ENCODE measurements at regions not wholly inside any gene's neighbourhood (a gene's known extent, or its start where the extent isn't known, plus 50 kb on each side); places are given as distances from the start of the nearest gene placed in this dataset.

- TF ChIP-seq CTCF (IDR thresholded peaks at IDR 0.05; ENCODE audit: low read depth, low read length, poor library complexity, severe bottlenecking), result no peak
- TF ChIP-seq EZH2phosphoT487 (IDR thresholded peaks at IDR 0.05; ENCODE audit: borderline replicate concordance, low read length), result no peak
Observed at GRCh38 chr15:70436428-70436827, 326.9 kb downstream of the UACA start.

DNA sequence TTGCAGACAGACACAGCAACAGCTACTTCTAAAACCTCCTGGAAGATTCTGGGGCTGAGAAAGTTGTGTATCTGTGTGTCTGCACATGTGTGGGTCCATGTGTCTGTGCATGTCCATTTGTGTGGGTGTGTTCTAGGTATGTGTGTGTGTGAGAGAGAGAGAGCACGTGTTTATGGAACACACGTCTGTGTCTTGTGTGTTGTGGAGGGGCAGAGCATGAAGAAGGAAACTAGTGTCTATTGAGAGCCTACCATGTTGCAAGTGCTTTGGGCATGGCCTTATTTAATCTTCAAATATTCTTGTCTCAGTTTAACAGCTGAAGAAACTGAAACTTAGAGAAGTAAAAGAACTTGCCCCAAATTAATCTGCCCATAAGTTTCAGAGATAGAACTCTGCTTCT, 327.5 kb downstream of the UACA start:
- peak overlapping the region; percentile 65 for H3K4me2 ChIP-seq (ENCODE audit: low read length)

More at GRCh38 chr15:70436428-70436827, 326.9 kb downstream of the UACA start:
- Histone ChIP-seq H3K79me2 (ENCODE audit: control insufficient read depth, low read length) (no peaks in the 10 kb centered on the region), H3K27me3 (ENCODE audit: control insufficient read depth, low read length) (peaks cover 20% of the 10 kb centered on the region), H3K27ac (ENCODE audit: low read depth, low read length) (peak overlapping the region; percentile 66), H3K4me2 (ENCODE audit: low read length) (peak overlapping the region; percentile 65), H3K9me2 (replicated peaks; ENCODE audit: control insufficient read depth, low read length) (no peaks in the 10 kb centered on the region), H3F3A (ENCODE audit: control insufficient read depth, insufficient read depth) (peaks cover 11% of the 10 kb centered on the region), H4K20me1 (ENCODE audit: control insufficient read depth, insufficient read depth, low read depth, low read length) (no peaks in the 10 kb centered on the region), H3K4me3 (ENCODE audit: low read length) (no peak overlapping the region), H3K9me3 (ENCODE audit: control insufficient read depth, insufficient read depth, low read length) (no peaks in the 10 kb centered on the region), H3K36me3 (ENCODE audit: control insufficient read depth, low read length) (no peaks in the 10 kb centered on the region), H3K4me1 (ENCODE audit: control insufficient read depth, low read length) (peaks cover 27% of the 10 kb centered on the region)

DNA sequence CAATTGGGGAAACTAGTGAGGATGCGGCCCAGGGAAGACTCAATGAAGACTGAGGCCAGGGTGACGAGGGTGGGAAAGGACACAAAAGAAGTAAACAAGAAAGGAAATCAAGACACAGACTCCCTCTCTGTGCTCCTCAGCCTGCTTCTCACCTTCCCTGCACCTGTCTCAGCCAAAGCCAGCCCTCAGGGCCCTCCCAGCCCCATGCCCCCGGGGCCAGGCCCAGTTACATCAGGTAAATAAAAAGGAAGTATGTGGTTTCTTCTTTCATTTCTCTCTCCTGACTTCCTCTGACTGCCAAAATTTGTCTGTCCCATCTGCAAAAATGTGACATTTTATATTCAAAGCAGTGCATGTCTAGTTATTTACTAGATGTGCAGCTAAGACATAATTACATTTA, 328.0 kb downstream of the UACA start:
- H3K4me1 ChIP-seq (ENCODE audit: control insufficient read depth, low read length), result peaks cover 27% of the 10 kb centered on the region

More for the DNA sequence above, 327.5 kb downstream of the UACA start:
- peaks cover 27% of the 10 kb centered on the region for H3K4me1 ChIP-seq (ENCODE audit: control insufficient read depth, low read length)
- TF ChIP-seq EZH2phosphoT487 (IDR thresholded peaks at IDR 0.05; ENCODE audit: borderline replicate concordance, low read length) (no peak), CTCF (IDR thresholded peaks at IDR 0.05; ENCODE audit: low read depth, low read length, poor library complexity, severe bottlenecking) (no peak)
- no peaks in the 10 kb centered on the region for H3K36me3 ChIP-seq (ENCODE audit: control insufficient read depth, low read length)
- no peaks in the 10 kb centered on the region for H3K9me2 ChIP-seq (replicated peaks; ENCODE audit: control insufficient read depth, low read length)
- H3K9me3 ChIP-seq (ENCODE audit: control insufficient read depth, insufficient read depth, low read length), result no peaks in the 10 kb centered on the region
- peaks cover 11% of the 10 kb centered on the region for H3F3A ChIP-seq (ENCODE audit: control insufficient read depth, insufficient read depth)
- H3K4me3 ChIP-seq (ENCODE audit: low read length), result peak overlapping the region; percentile 46
- H3K79me2 ChIP-seq (ENCODE audit: control insufficient read depth, low read length), result no peaks in the 10 kb centered on the region
- H3K27ac ChIP-seq (ENCODE audit: low read depth, low read length), result peak overlapping the region; percentile 66
- peaks cover 19% of the 10 kb centered on the region for H3K27me3 ChIP-seq (ENCODE audit: control insufficient read depth, low read length)
- no peaks in the 10 kb centered on the region for H4K20me1 ChIP-seq (ENCODE audit: control insufficient read depth, insufficient read depth, low read depth, low read length)

More for the DNA sequence above, 328.0 kb downstream of the UACA start:
- Histone ChIP-seq H3K27me3 (ENCODE audit: control insufficient read depth, low read length) (peaks cover 16% of the 10 kb centered on the region), H4K20me1 (ENCODE audit: control insufficient read depth, insufficient read depth, low read depth, low read length) (no peaks in the 10 kb centered on the region), H3K4me2 (ENCODE audit: low read length) (peak overlapping the region; percentile 65), H3F3A (ENCODE audit: control insufficient read depth, insufficient read depth) (peaks cover 11% of the 10 kb centered on the region), H3K9me3 (ENCODE audit: control insufficient read depth, insufficient read depth, low read length) (no peaks in the 10 kb centered on the region), H3K36me3 (ENCODE audit: control insufficient read depth, low read length) (no peaks in the 10 kb centered on the region), H3K79me2 (ENCODE audit: control insufficient read depth, low read length) (no peaks in the 10 kb centered on the region), H3K27ac (ENCODE audit: low read depth, low read length) (peak overlapping the region; percentile 66), H3K4me3 (ENCODE audit: low read length) (peak overlapping the region; percentile 46), H3K9me2 (replicated peaks; ENCODE audit: control insufficient read depth, low read length) (no peaks in the 10 kb centered on the region)
- no peak for TF ChIP-seq CTCF (IDR thresholded peaks at IDR 0.05; ENCODE audit: low read depth, low read length, poor library complexity, severe bottlenecking)
- TF ChIP-seq EZH2phosphoT487 (IDR thresholded peaks at IDR 0.05; ENCODE audit: borderline replicate concordance, low read length), result no peak
